ENCODE measurements at regions not wholly inside any gene's neighbourhood (a gene's known extent, or its start where the extent isn't known, plus 50 kb on each side); places are given as distances from the start of the nearest gene placed in this dataset.

- TF ChIP-seq CTCF (IDR thresholded peaks at IDR 0.05) (no peak), EZH2 (IDR thresholded peaks at IDR 0.05; ENCODE audit: borderline replicate concordance, insufficient read depth, low read depth, low read length, poor library complexity, severe bottlenecking) (no peak)
These were observed 191.6 kb upstream of the ZC3H12A start for GRCh38 chr1:37282764-37283163.
